Activated CD8-positive, alpha-beta memory T cell treated with anti-CD3 and anti-CD28 coated beads, Interleukin-2, amount 50 U/mL, for 48 hours (primary cell): ENCODE measurements at regions not wholly inside any gene's neighbourhood (a gene's known extent, or its start where the extent isn't known, plus 50 kb on each side); places are given as distances from the start of the nearest gene placed in this dataset.
"Not testable (repeated sequence)": the region's sequence is repeated elsewhere in the genome, so short reads cannot be mapped to it uniquely, and the experiment has no call there.

Experiments
- DNase-seq: peaks from one replicate; pipeline ENCODE4 v3.0.0-alpha.2; 2020

GRCh38 chr2:153299809-153300208 lies 178.8 kb downstream of the RPRM start:
- DNase-seq = no peak

GRCh38 chr2:153299217-153299616 lies 179.3 kb downstream of the RPRM start:
- DNase-seq = no peak

- no peak for DNase-seq
These were observed 184.3 kb downstream of the RPRM start for GRCh38 chr2:153294199-153294786.

- no peak for DNase-seq
These were observed 186.8 kb downstream of the RPRM start for GRCh38 chr2:153291718-153292117.

- DNase-seq = peak; percentile 55
These were observed 191.3 kb downstream of the RPRM start for GRCh38 chr2:153287109-153287801.

- DNase-seq = no peak
These were observed 209.6 kb downstream of the RPRM start for GRCh38 chr2:153268941-153269461.

GRCh38 chr2:153256876-153257275 lies 221.7 kb downstream of the RPRM start:
- not testable (repeated sequence) for DNase-seq

- not testable (repeated sequence) for DNase-seq
These were observed 231.9 kb downstream of the RPRM start for GRCh38 chr2:153246636-153247035.

GRCh38 chr2:153235516-153235915 lies 243.0 kb downstream of the RPRM start:
- no peak for DNase-seq

GRCh38 chr2:153232464-153232863 lies 246.1 kb downstream of the RPRM start:
- no peak for DNase-seq

- no peak for DNase-seq
These were observed 247.6 kb downstream of the RPRM start for GRCh38 chr2:153230977-153231376.

- DNase-seq = no peak
These were observed 249.7 kb downstream of the RPRM start for GRCh38 chr2:153228904-153229303.

GRCh38 chr2:153227981-153228380 lies 250.6 kb downstream of the RPRM start:
- no peak for DNase-seq

- no peak for DNase-seq
These were observed 256.1 kb downstream of the RPRM start for GRCh38 chr2:153222231-153223165.

GRCh38 chr2:153221506-153221905 lies 257.1 kb downstream of the RPRM start:
- DNase-seq = no peak

GRCh38 chr2:153221087-153221486 lies 257.5 kb downstream of the RPRM start:
- DNase-seq = no peak

- DNase-seq = no peak
These were observed 259.7 kb downstream of the RPRM start for GRCh38 chr2:153218851-153219250.

GRCh38 chr2:153214337-153214736 lies 264.2 kb downstream of the RPRM start:
- DNase-seq = no peak

- no peak for DNase-seq
These were observed 265.5 kb downstream of the RPRM start for GRCh38 chr2:153213022-153213421.

GRCh38 chr2:153197402-153198386 lies 280.9 kb downstream of the RPRM start:
- no peak for DNase-seq

- no peak for DNase-seq
These were observed 282.0 kb downstream of the RPRM start for GRCh38 chr2:153196378-153197058.

GRCh38 chr2:153195342-153195741 lies 283.2 kb downstream of the RPRM start:
- no peak for DNase-seq
